GM23338 (cell line): ENCODE measurements at regions not wholly inside any gene's neighbourhood (a gene's known extent, or its start where the extent isn't known, plus 50 kb on each side); places are given as distances from the start of the nearest gene placed in this dataset.

Experiments used
- ATAC-seq: fragments of 200-7000 bp; cut with Tn5 transposase; 3 replicates; pipeline ENCODE4 v1.9.1; 2020
- DNase-seq: peaks from one replicate; pipeline ENCODE4 v3.0.0-alpha.2; 2015; ENCODE audit warnings: low spot score
- H2AFZ ChIP-seq: fragments of 200-600 bp; sonication (generic); 2 replicates; pipeline ENCODE4 v1.8.0; 2016; ENCODE audit warnings: antibody characterized with exemption, mild to moderate bottlenecking, moderate library complexity
- H3F3A ChIP-seq: fragments of 200-600 bp; sonication (generic); replicated peaks from 2 replicates; pipeline ENCODE4 v1.8.0; 2017; ENCODE audit warnings: antibody characterized with exemption, mixed run types, low read depth
- H3K27ac ChIP-seq: fragments of 200-600 bp; sonication (generic); 2 replicates; pipeline ENCODE4 v1.6.1; 2016; ENCODE audit warnings: low read depth
- H3K27me3 ChIP-seq: fragments of 200-600 bp; sonication (generic); 2 replicates; pipeline ENCODE4 v1.8.0; 2016; ENCODE audit warnings: mild to moderate bottlenecking, mixed run types, moderate library complexity; ENCODE audit not compliant: insufficient read depth
- H3K36me3 ChIP-seq: fragments of 200-600 bp; sonication (generic); 2 replicates; pipeline ENCODE4 v1.8.0; 2016; ENCODE audit warnings: mild to moderate bottlenecking; ENCODE audit not compliant: insufficient read depth
- H3K4me1 ChIP-seq: fragments of 200-600 bp; sonication (generic); 2 replicates; pipeline ENCODE4 v1.8.0; 2016; ENCODE audit warnings: mild to moderate bottlenecking, moderate library complexity; ENCODE audit not compliant: insufficient read depth
- H3K4me2 ChIP-seq: fragments of 200-600 bp; sonication (generic); 2 replicates; pipeline ENCODE4 v1.7.1; 2017; ENCODE audit warnings: mixed run types
- H3K4me3 ChIP-seq: fragments of 200-600 bp; sonication (generic); 2 replicates; pipeline ENCODE4 v1.6.1; 2016; ENCODE audit warnings: mixed run types
- H3K79me2 ChIP-seq: fragments of 200-600 bp; sonication (generic); replicated peaks from 2 replicates; pipeline ENCODE4 v1.8.0; 2017; ENCODE audit warnings: mild to moderate bottlenecking; ENCODE audit not compliant: insufficient read depth
- H3K9me2 ChIP-seq: fragments of 200-600 bp; sonication (generic); 2 replicates; pipeline ENCODE4 v1.8.0; 2017; ENCODE audit not compliant: insufficient read depth
- H4K20me1 ChIP-seq: fragments of 200-600 bp; sonication (generic); replicated peaks from 2 replicates; pipeline ENCODE4 v1.8.0; 2017; ENCODE audit warnings: mild to moderate bottlenecking; ENCODE audit not compliant: insufficient read depth
- H3K27ac Mint-ChIP-seq: 2 replicates; pipeline ENCODE4 v1.8.0; 2020; ENCODE audit warnings: inconsistent platforms, mild to moderate bottlenecking, moderate library complexity, mixed read lengths
- H3K27me3 Mint-ChIP-seq: 3 replicates; pipeline ENCODE4 v1.8.0; 2022; ENCODE audit warnings: low read depth, mild to moderate bottlenecking, moderate library complexity, mixed read lengths, inconsistent platforms; ENCODE audit not compliant: insufficient read depth, poor library complexity
- H3K36me3 Mint-ChIP-seq: 3 replicates; pipeline ENCODE4 v1.8.0; 2021; ENCODE audit warnings: low read depth, mild to moderate bottlenecking, inconsistent platforms, moderate library complexity, mixed read lengths
- H3K4me1 Mint-ChIP-seq: 3 replicates; pipeline ENCODE4 v1.8.0; 2020; ENCODE audit warnings: mild to moderate bottlenecking, inconsistent platforms, mixed read lengths
- H3K4me3 Mint-ChIP-seq: 3 replicates; pipeline ENCODE4 v1.8.0; 2021; ENCODE audit warnings: moderate library complexity, mild to moderate bottlenecking, inconsistent platforms, mixed read lengths
- H3K9me3 Mint-ChIP-seq: 3 replicates; pipeline ENCODE4 v1.8.0; 2020; ENCODE audit warnings: moderate library complexity, mild to moderate bottlenecking, inconsistent platforms, mixed read lengths
- CREB1 ChIP-seq: fragments of 250-450 bp; sonication (Bioruptor Pico); IDR thresholded peaks from 2 replicates; pipeline ENCODE4 v1.5.0; 2020; ENCODE audit warnings: low read depth, mild to moderate bottlenecking, moderate library complexity
- ETS1 ChIP-seq: IDR thresholded peaks from 2 replicates; pipeline ENCODE4 v1.6.1; 2016; ENCODE audit warnings: antibody characterized with exemption
- EZH2 ChIP-seq: fragments of 200-600 bp; sonication (generic); IDR thresholded peaks from one replicate; pipeline ENCODE4 v1.8.0; 2017; ENCODE audit warnings: antibody characterized with exemption, mild to moderate bottlenecking, low read depth; ENCODE audit not compliant: unreplicated experiment
- EZH2phosphoT487 ChIP-seq: fragments of 200-600 bp; sonication (generic); IDR thresholded peaks from one replicate; pipeline ENCODE4 v1.8.1; 2018; ENCODE audit warnings: antibody characterized with exemption; ENCODE audit not compliant: unreplicated experiment
- JUNB ChIP-seq: IDR thresholded peaks from one replicate; pipeline ENCODE4 v1.6.1; 2016; ENCODE audit warnings: antibody characterized with exemption; ENCODE audit not compliant: unreplicated experiment
- NANOG ChIP-seq: IDR thresholded peaks from 2 replicates; pipeline ENCODE4 v1.6.1; 2016; ENCODE audit warnings: antibody characterized with exemption, borderline replicate concordance
- REST ChIP-seq: IDR thresholded peaks from one replicate; pipeline ENCODE4 v1.6.1; 2018; ENCODE audit warnings: antibody characterized with exemption; ENCODE audit not compliant: unreplicated experiment
- ZNF114 ChIP-seq: fragments of 250-450 bp; sonication (Bioruptor Pico); IDR thresholded peaks from 2 replicates; pipeline ENCODE4 v1.5.0; 2020; ENCODE audit warnings: mild to moderate bottlenecking, moderate library complexity
- ZNF331 ChIP-seq: fragments of 250-450 bp; sonication (Bioruptor Pico); IDR thresholded peaks from 2 replicates; pipeline ENCODE4 v1.5.0; 2020; ENCODE audit warnings: low read depth, mild to moderate bottlenecking, moderate library complexity
- TF ChIP-seq, protein P1 (sequence below), 2 experiments: fragments of 200-600 bp in 1 of 2; sonication (generic) in 1 of 2; conservative IDR thresholded peaks; 2 replicates each; pipeline versions ENCODE4 v1.5.1 to v1.6.1; 2016 to 2017; ENCODE audit warnings: antibody characterized with exemption in 2 of 2, low read depth in 2 of 2, mild to moderate bottlenecking in 2 of 2, moderate library complexity in 1 of 2

- no peak overlapping the region for H3K4me3 Mint-ChIP-seq
- peaks cover 2% of the 10 kb centered on the region; the same call in 1 of the 3 replicates for H3K4me1 Mint-ChIP-seq
- Histone ChIP-seq H3K36me3 (no peaks in the 10 kb centered on the region), H3F3A (no peaks in the 10 kb centered on the region), H2AFZ (no peak overlapping the region), H3K27me3 (no peaks in the 10 kb centered on the region), H3K27ac (no peak overlapping the region), H4K20me1 (no peaks in the 10 kb centered on the region), H3K4me3 (no peak overlapping the region), H3K79me2 (no peaks in the 10 kb centered on the region), H3K9me2 (no peaks in the 10 kb centered on the region; the same call in 1 of the 2 replicates), H3K4me1 (no peaks in the 10 kb centered on the region), H3K4me2 (no peak overlapping the region)
- H3K36me3 Mint-ChIP-seq: peaks cover 11% of the 10 kb centered on the region; the same call in 2 of the 3 replicates
- peaks cover 3% of the 10 kb centered on the region for H3K27me3 Mint-ChIP-seq
- peaks cover 10% of the 10 kb centered on the region for H3K9me3 Mint-ChIP-seq
- H3K27ac Mint-ChIP-seq: no peak overlapping the region
- DNase-seq (peak; percentile 74), ATAC-seq (peak; percentile 80)
- TF ChIP-seq NANOG: no peak
- no peak for TF ChIP-seq EZH2
- no peak for TF ChIP-seq ZNF114 (CRISPR knock-in tag)
- no peak for TF ChIP-seq EZH2phosphoT487
- no peak for TF ChIP-seq JUNB
- TF ChIP-seq CREB1 (CRISPR knock-in tag): no peak
- TF ChIP-seq, protein P1, sequence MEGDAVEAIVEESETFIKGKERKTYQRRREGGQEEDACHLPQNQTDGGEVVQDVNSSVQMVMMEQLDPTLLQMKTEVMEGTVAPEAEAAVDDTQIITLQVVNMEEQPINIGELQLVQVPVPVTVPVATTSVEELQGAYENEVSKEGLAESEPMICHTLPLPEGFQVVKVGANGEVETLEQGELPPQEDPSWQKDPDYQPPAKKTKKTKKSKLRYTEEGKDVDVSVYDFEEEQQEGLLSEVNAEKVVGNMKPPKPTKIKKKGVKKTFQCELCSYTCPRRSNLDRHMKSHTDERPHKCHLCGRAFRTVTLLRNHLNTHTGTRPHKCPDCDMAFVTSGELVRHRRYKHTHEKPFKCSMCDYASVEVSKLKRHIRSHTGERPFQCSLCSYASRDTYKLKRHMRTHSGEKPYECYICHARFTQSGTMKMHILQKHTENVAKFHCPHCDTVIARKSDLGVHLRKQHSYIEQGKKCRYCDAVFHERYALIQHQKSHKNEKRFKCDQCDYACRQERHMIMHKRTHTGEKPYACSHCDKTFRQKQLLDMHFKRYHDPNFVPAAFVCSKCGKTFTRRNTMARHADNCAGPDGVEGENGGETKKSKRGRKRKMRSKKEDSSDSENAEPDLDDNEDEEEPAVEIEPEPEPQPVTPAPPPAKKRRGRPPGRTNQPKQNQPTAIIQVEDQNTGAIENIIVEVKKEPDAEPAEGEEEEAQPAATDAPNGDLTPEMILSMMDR (conservative IDR thresholded peaks at IDR 0.05; ENCODE audit: low read depth in 2 of 2): peak; percentile 82 to 93
These were observed 884.8 kb downstream of the EPHA4 start for GRCh38 chr2:220687231-220687843.

GRCh38 chr2:220695397-220696279 is 876.5 kb downstream of the EPHA4 start:
- no peaks in the 10 kb centered on the region for H3K9me2 ChIP-seq
- Mint-ChIP-seq H3K4me1 (no peaks in the 10 kb centered on the region), H3K9me3 (no peaks in the 10 kb centered on the region; the same call in 2 of the 3 replicates), H3K36me3 (peaks cover 4% of the 10 kb centered on the region; the same call in 1 of the 3 replicates), H3K27ac (no peak overlapping the region), H3K27me3 (no peaks in the 10 kb centered on the region), H3K4me3 (no peak overlapping the region)
- no peak overlapping the region for H3K4me3 ChIP-seq
- no peak overlapping the region for H3K4me2 ChIP-seq
- no peaks in the 10 kb centered on the region for H3K79me2 ChIP-seq
- H3K4me1 ChIP-seq: no peaks in the 10 kb centered on the region
- no peaks in the 10 kb centered on the region for H3K27me3 ChIP-seq
- H3K27ac ChIP-seq: no peak overlapping the region
- DNase-seq (no peak), ATAC-seq (no peak)
- no peaks in the 10 kb centered on the region for H3F3A ChIP-seq
- H2AFZ ChIP-seq: no peak overlapping the region
- no peaks in the 10 kb centered on the region for H4K20me1 ChIP-seq
- H3K36me3 ChIP-seq: no peaks in the 10 kb centered on the region
- TF ChIP-seq ZNF331 (CRISPR knock-in tag): no peak
- TF ChIP-seq ETS1: no peak
- no peak for TF ChIP-seq REST
- no peak for TF ChIP-seq NANOG
- TF ChIP-seq CREB1 (CRISPR knock-in tag): no peak
